Activated CD4-positive, alpha-beta T cell treated with anti-CD3 and anti-CD28 coated beads for 24 hours (primary cell): ENCODE measurements at regions not wholly inside any gene's neighbourhood (a gene's known extent, or its start where the extent isn't known, plus 50 kb on each side); places are given as distances from the start of the nearest gene placed in this dataset.

Experiments
- DNase-seq, 2 donors: peaks; one replicate each; pipeline ENCODE4 v3.0.0-alpha.2; 2020; ENCODE audit warnings: low read depth in 2 of 2

- no peak for DNase-seq
These were observed 243.8 kb upstream of the ADAMTSL1 start for GRCh38 chr9:18229992-18230676.

- DNase-seq, result no peak
These were observed 240.6 kb upstream of the ADAMTSL1 start for GRCh38 chr9:18233311-18233710.

GRCh38 chr9:18233776-18234445 lies 240.0 kb upstream of the ADAMTSL1 start:
- DNase-seq, result no peak

- no peak for DNase-seq
These were observed 238.6 kb upstream of the ADAMTSL1 start for GRCh38 chr9:18235181-18235908.

GRCh38 chr9:18236336-18236735 lies 237.6 kb upstream of the ADAMTSL1 start:
- no peak for DNase-seq

- no peak for DNase-seq
These were observed 236.2 kb upstream of the ADAMTSL1 start for GRCh38 chr9:18237776-18238175.

GRCh38 chr9:18238254-18238653 lies 235.7 kb upstream of the ADAMTSL1 start:
- no peak for DNase-seq

GRCh38 chr9:18238752-18239447 lies 235.1 kb upstream of the ADAMTSL1 start:
- DNase-seq, result no peak

GRCh38 chr9:18240213-18240612 lies 233.7 kb upstream of the ADAMTSL1 start:
- DNase-seq, result no peak

- no peak for DNase-seq
These were observed 228.0 kb upstream of the ADAMTSL1 start for GRCh38 chr9:18245911-18246310.

- DNase-seq, result no peak
These were observed 223.9 kb upstream of the ADAMTSL1 start for GRCh38 chr9:18250053-18250452.

GRCh38 chr9:18253950-18254349 lies 220.0 kb upstream of the ADAMTSL1 start:
- no peak for DNase-seq

- peak; percentile 62 to 64 for DNase-seq
These were observed 218.8 kb upstream of the ADAMTSL1 start for GRCh38 chr9:18255158-18255629.

GRCh38 chr9:18255747-18256146 lies 218.2 kb upstream of the ADAMTSL1 start:
- no peak for DNase-seq

- DNase-seq, result no peak
These were observed 217.4 kb upstream of the ADAMTSL1 start for GRCh38 chr9:18256568-18256967.

- no peak for DNase-seq
These were observed 213.4 kb upstream of the ADAMTSL1 start for GRCh38 chr9:18260521-18260920.

GRCh38 chr9:18261181-18261580 lies 212.8 kb upstream of the ADAMTSL1 start:
- no peak for DNase-seq

- DNase-seq, result no peak
These were observed 210.6 kb upstream of the ADAMTSL1 start for GRCh38 chr9:18263377-18263776.

- DNase-seq, result no peak
These were observed 205.6 kb upstream of the ADAMTSL1 start for GRCh38 chr9:18268381-18268780.

GRCh38 chr9:18269561-18269960 lies 204.4 kb upstream of the ADAMTSL1 start:
- no peak for DNase-seq

GRCh38 chr9:18274693-18275092 lies 199.3 kb upstream of the ADAMTSL1 start:
- DNase-seq, result no peak

GRCh38 chr9:18275313-18275990 lies 198.5 kb upstream of the ADAMTSL1 start:
- DNase-seq, result no peak
